Keratinocyte (primary cell): ENCODE measurements at regions not wholly inside any gene's neighbourhood (a gene's known extent, or its start where the extent isn't known, plus 50 kb on each side); places are given as distances from the start of the nearest gene placed in this dataset.

Source experiments
- DNase-seq: peaks from one replicate; pipeline ENCODE4 v3.0.0-alpha.2; 2011; ENCODE audit warnings: low read depth, missing footprints, low spot score
- FAIRE-seq: peaks from 2 replicates; lab custom pipeline; 2011; peaks lifted over from hg19 to GRCh38; lab: Jason Lieb, UNC
- H2AFZ ChIP-seq: 2 replicates; pipeline ENCODE4 v1.6.0; 2012; ENCODE audit warnings: low read length, control low read depth, inconsistent platforms; ENCODE audit not compliant: control insufficient read depth
- H3K27ac ChIP-seq: 2 replicates; pipeline ENCODE4 v1.5.1; 2011; ENCODE audit warnings: low read length; ENCODE audit not compliant: control insufficient read depth, insufficient read depth
- H3K27me3 ChIP-seq: 3 replicates; pipeline ENCODE4 v1.6.0; 2011; ENCODE audit warnings: low read length; ENCODE audit not compliant: control insufficient read depth, insufficient read depth; ENCODE audit errors: extremely low read depth
- H3K36me3 ChIP-seq, 2 experiments: 2 replicates in 1 of 2; 3 replicates in 1 of 2; pipeline ENCODE4 v1.5.1; 2011; ENCODE audit warnings: low read length in 2 of 2, mild to moderate bottlenecking in 1 of 2; ENCODE audit not compliant: control insufficient read depth in 2 of 2, insufficient read depth in 2 of 2; ENCODE audit errors: extremely low read depth in 1 of 2
- H3K4me1 ChIP-seq: 3 replicates; pipeline ENCODE4 v1.5.1; 2011; ENCODE audit warnings: low read length; ENCODE audit not compliant: control insufficient read depth, insufficient read depth; ENCODE audit errors: extremely low read depth
- H3K4me2 ChIP-seq: 3 replicates; pipeline ENCODE4 v1.6.0; 2011; ENCODE audit warnings: low read depth, low read length; ENCODE audit not compliant: control insufficient read depth, insufficient read depth; ENCODE audit errors: extremely low read depth
- H3K4me3 ChIP-seq, 3 experiments: fragments of 200-600 bp in 1 of 3; sonication (generic) in 1 of 3; 2 replicates in 2 of 3; 3 replicates in 1 of 3; pipeline ENCODE4 v1.5.1; 2011 to 2016; ENCODE audit warnings: low read length in 3 of 3, mild to moderate bottlenecking in 3 of 3, control low read depth in 2 of 3, inconsistent platforms in 1 of 3, low read depth in 1 of 3, mixed read lengths in 1 of 3, mixed run types in 1 of 3, moderate library complexity in 1 of 3; ENCODE audit not compliant: control insufficient read depth in 2 of 3, insufficient read depth in 2 of 3; ENCODE audit errors: extremely low read depth in 1 of 3
- H3K79me2 ChIP-seq: 2 replicates; pipeline ENCODE4 v1.6.0; 2012; ENCODE audit warnings: low read length; ENCODE audit not compliant: control insufficient read depth, insufficient read depth
- H3K9ac ChIP-seq: 3 replicates; pipeline ENCODE4 v1.6.0; 2011; ENCODE audit warnings: low read length; ENCODE audit not compliant: control insufficient read depth, insufficient read depth; ENCODE audit errors: extremely low read depth
- H3K9me1 ChIP-seq: 3 replicates; pipeline ENCODE4 v1.6.0; 2011; ENCODE audit warnings: low read length; ENCODE audit not compliant: control insufficient read depth, insufficient read depth; ENCODE audit errors: extremely low read depth
- H3K9me3 ChIP-seq: 2 replicates; pipeline ENCODE4 v1.5.1; 2012; ENCODE audit warnings: low read depth, low read length; ENCODE audit not compliant: control insufficient read depth
- H4K20me1 ChIP-seq: 3 replicates; pipeline ENCODE4 v1.6.0; 2011; ENCODE audit warnings: low read length; ENCODE audit not compliant: control insufficient read depth, insufficient read depth; ENCODE audit errors: extremely low read depth
- EZH2 ChIP-seq: IDR thresholded peaks from one replicate; pipeline ENCODE4 v1.6.1; 2012; ENCODE audit warnings: inconsistent platforms, mild to moderate bottlenecking, low read length, moderate library complexity
- dilution Hi-C: fragments of 300-500 bp; cut with MboI; formaldehyde crosslinking; loops from one replicate; pipeline ENCODE4 v1.7.0; 2020; ENCODE audit warnings: low sequenced_read_pairs; ENCODE audit not compliant: extremely low pct_ligation_motif_present
- TF ChIP-seq, protein P1 (sequence below), 3 experiments: IDR thresholded peaks in 1 of 3; conservative IDR thresholded peaks in 1 of 3; optimal IDR thresholded peaks in 1 of 3; 2 replicates in 2 of 3; 3 replicates in 1 of 3; pipeline versions ENCODE3 to v1.5.1; 2011; ENCODE audit warnings: low read length in 3 of 3, mild to moderate bottlenecking in 3 of 3, moderate library complexity in 2 of 3, control low read depth in 1 of 3, inconsistent platforms in 1 of 3; ENCODE audit not compliant: insufficient read depth in 2 of 3; ENCODE audit errors: extremely low read depth in 1 of 3

DNA sequence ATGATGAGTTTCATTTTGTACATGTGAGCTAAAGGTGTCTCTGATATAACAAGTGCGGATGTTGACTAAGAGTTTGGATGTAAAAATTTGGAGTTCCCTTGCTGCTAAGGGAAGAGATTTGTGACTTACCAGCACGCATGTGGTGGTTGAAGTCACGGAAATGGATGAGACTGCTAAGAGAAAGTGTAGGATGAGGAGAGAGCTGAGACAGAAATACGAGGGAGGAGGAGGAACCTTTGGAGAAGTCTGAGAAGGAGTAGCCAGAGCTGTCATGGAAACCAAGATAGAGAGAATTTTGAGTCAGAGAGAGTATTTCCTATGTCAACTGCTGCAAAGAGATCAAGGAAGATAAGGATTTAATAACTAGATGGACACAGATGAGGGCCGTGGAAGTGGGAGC, 106.5 kb upstream of the COL24A1 start:
- Histone ChIP-seq H3K27ac (no peak overlapping the region), H2AFZ (no peak overlapping the region), H3K4me3 (no peak overlapping the region), H3K4me1 (no peaks in the 10 kb centered on the region), H3K27me3 (no peaks in the 10 kb centered on the region), H4K20me1 (no peaks in the 10 kb centered on the region), H3K9ac (no peak overlapping the region), H3K79me2 (no peaks in the 10 kb centered on the region), H3K4me2 (no peak overlapping the region), H3K36me3 (no peaks in the 10 kb centered on the region), H3K9me1 (no peaks in the 10 kb centered on the region), H3K9me3 (no peaks in the 10 kb centered on the region)
- dilution Hi-C loops, result no loop called here
- no peak for FAIRE-seq
- DNase-seq, result no peak
- TF ChIP-seq, protein P1, sequence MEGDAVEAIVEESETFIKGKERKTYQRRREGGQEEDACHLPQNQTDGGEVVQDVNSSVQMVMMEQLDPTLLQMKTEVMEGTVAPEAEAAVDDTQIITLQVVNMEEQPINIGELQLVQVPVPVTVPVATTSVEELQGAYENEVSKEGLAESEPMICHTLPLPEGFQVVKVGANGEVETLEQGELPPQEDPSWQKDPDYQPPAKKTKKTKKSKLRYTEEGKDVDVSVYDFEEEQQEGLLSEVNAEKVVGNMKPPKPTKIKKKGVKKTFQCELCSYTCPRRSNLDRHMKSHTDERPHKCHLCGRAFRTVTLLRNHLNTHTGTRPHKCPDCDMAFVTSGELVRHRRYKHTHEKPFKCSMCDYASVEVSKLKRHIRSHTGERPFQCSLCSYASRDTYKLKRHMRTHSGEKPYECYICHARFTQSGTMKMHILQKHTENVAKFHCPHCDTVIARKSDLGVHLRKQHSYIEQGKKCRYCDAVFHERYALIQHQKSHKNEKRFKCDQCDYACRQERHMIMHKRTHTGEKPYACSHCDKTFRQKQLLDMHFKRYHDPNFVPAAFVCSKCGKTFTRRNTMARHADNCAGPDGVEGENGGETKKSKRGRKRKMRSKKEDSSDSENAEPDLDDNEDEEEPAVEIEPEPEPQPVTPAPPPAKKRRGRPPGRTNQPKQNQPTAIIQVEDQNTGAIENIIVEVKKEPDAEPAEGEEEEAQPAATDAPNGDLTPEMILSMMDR (optimal IDR thresholded peaks at IDR 0.05 in 1 of 3, IDR thresholded peaks at IDR 0.05 in 1 of 3, conservative IDR thresholded peaks at IDR 0.05 in 1 of 3; ENCODE audit: extremely low read depth in 1 of 3, insufficient read depth in 2 of 3, low read length in 3 of 3), result no peak
- TF ChIP-seq EZH2, result no peak

DNA sequence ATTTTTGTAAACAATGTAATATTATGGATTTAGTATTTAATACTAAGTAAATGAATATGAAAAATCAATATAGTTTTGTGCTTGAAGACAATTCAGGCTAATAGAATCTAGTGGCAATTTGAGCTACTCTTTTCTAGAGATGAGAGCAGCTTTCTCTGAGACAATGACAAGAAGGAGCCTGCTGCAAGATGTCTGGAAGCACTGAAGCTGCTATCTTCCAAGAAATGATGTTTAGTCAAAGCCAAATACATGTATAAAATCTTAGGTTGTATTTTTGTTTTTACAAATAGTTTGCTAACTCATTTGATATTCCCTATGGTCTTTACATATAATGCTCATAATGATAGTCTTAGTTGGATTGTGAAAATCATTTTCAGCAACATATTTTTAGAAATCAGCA, 103.9 kb upstream of the COL24A1 start:
- H3K36me3 ChIP-seq, result no peaks in the 10 kb centered on the region
- H3K27me3 ChIP-seq, result no peaks in the 10 kb centered on the region
- TF ChIP-seq EZH2, result no peak
- TF ChIP-seq, protein P1 (optimal IDR thresholded peaks at IDR 0.05 in 1 of 3, IDR thresholded peaks at IDR 0.05 in 1 of 3, conservative IDR thresholded peaks at IDR 0.05 in 1 of 3; ENCODE audit: extremely low read depth in 1 of 3, insufficient read depth in 2 of 3, low read length in 3 of 3), result no peak
- H3K9ac ChIP-seq, result no peak overlapping the region
- dilution Hi-C loops, result no loop called here
- no peaks in the 10 kb centered on the region for H4K20me1 ChIP-seq
- H3K4me3 ChIP-seq, result no peak overlapping the region
- H3K4me1 ChIP-seq, result no peaks in the 10 kb centered on the region
- FAIRE-seq (no peak), DNase-seq (no peak)
- no peaks in the 10 kb centered on the region for H3K79me2 ChIP-seq
- H3K9me1 ChIP-seq, result no peaks in the 10 kb centered on the region
- H2AFZ ChIP-seq, result no peak overlapping the region
- H3K4me2 ChIP-seq, result no peak overlapping the region
- no peaks in the 10 kb centered on the region for H3K9me3 ChIP-seq
- H3K27ac ChIP-seq, result no peak overlapping the region
